ENCODE measurements at regions not wholly inside any gene's neighbourhood (a gene's known extent, or its start where the extent isn't known, plus 50 kb on each side); places are given as distances from the start of the nearest gene placed in this dataset.

GRCh38 chr1:98467586-98467985 lies 193.9 kb upstream of the SNX7 start:
- Histone ChIP-seq H3K27ac (ENCODE audit: extremely low read depth, low read depth, low read length) (no peak overlapping the region), H3K4me3 (ENCODE audit: low read depth, low read length) (no peak overlapping the region), H3K4me1 (ENCODE audit: control insufficient read depth, insufficient read depth, low read length) (no peaks in the 10 kb centered on the region), H3K36me3 (ENCODE audit: control insufficient read depth in 2 of 2, insufficient read depth in 1 of 2, low read length in 2 of 2) (no peaks in the 10 kb centered on the region), H3K9me3 (ENCODE audit: control insufficient read depth, insufficient read depth, low read depth, low read length) (no peaks in the 10 kb centered on the region)
- POLR2A ChIA-PET: no interaction called here
- TF ChIP-seq WT1 (tag by site-specific recombination; IDR thresholded peaks at IDR 0.05) (no peak), ZBTB1 (tag by site-specific recombination; IDR thresholded peaks at IDR 0.05) (no peak), ZNF48 (tag by site-specific recombination; IDR thresholded peaks at IDR 0.05) (no peak), ZNF121 (tag by site-specific recombination; IDR thresholded peaks at IDR 0.05) (no peak), PATZ1 (tag by site-specific recombination; IDR thresholded peaks at IDR 0.05) (no peak)
- CTCF ChIA-PET: interaction anchor here (0.6 to 1.7 kb wide), 21 partner anchors 9 to 1497 kb away, joined by 3 to 10 read pairs (median 3); no protein-coding TSS in a partner anchor

- Histone ChIP-seq H3K4me1 (ENCODE audit: control insufficient read depth, insufficient read depth, low read length) (no peaks in the 10 kb centered on the region), H3K27ac (ENCODE audit: extremely low read depth, low read depth, low read length) (no peak overlapping the region), H3K36me3 (ENCODE audit: control insufficient read depth in 2 of 2, insufficient read depth in 1 of 2, low read length in 2 of 2) (no peaks in the 10 kb centered on the region), H3K9me3 (ENCODE audit: control insufficient read depth, insufficient read depth, low read depth, low read length) (no peaks in the 10 kb centered on the region), H3K4me3 (ENCODE audit: low read depth, low read length) (no peak overlapping the region)
- ChIA-PET CTCF (interaction anchor here (0.7 to 1.4 kb wide), 8 partner anchors 130 to 1497 kb away, joined by 3 to 6 read pairs (median 3); no protein-coding TSS in a partner anchor), POLR2A (no interaction called here)
- no peak for TF ChIP-seq ZNF701 (tag by site-specific recombination; IDR thresholded peaks at IDR 0.05)
Measured at GRCh38 chr1:98467122-98467521, 194.4 kb upstream of the SNX7 start.

- TF ChIP-seq KLF16 (tag by site-specific recombination; IDR thresholded peaks at IDR 0.05) (no peak), ZNF18 (tag by site-specific recombination; IDR thresholded peaks at IDR 0.05) (no peak), ZNF791 (tag by site-specific recombination; IDR thresholded peaks at IDR 0.05) (no peak), ZNF560 (tag by site-specific recombination; IDR thresholded peaks at IDR 0.05; ENCODE audit: borderline replicate concordance) (no peak), ZNF280C (tag by site-specific recombination; IDR thresholded peaks at IDR 0.05) (no peak), ZNF311 (tag by site-specific recombination; IDR thresholded peaks at IDR 0.05; ENCODE audit: borderline replicate concordance) (no peak)
- H3K4me1 ChIP-seq (ENCODE audit: control insufficient read depth, insufficient read depth, low read length): no peaks in the 10 kb centered on the region
- no peaks in the 10 kb centered on the region for H3K9me3 ChIP-seq (ENCODE audit: control insufficient read depth, insufficient read depth, low read depth, low read length)
- no peak overlapping the region for H3K27ac ChIP-seq (ENCODE audit: extremely low read depth, low read depth, low read length)
- no peak overlapping the region for H3K4me3 ChIP-seq (ENCODE audit: low read depth, low read length)
- CTCF ChIA-PET: no interaction called here
- POLR2A ChIA-PET: no interaction called here
- no peaks in the 10 kb centered on the region for H3K36me3 ChIP-seq (ENCODE audit: control insufficient read depth in 2 of 2, insufficient read depth in 1 of 2, low read length in 2 of 2)
Measured at GRCh38 chr1:98461873-98462385, 199.6 kb upstream of the SNX7 start.

GRCh38 chr1:98460136-98460535 lies 201.4 kb upstream of the SNX7 start:
- ChIA-PET CTCF (no interaction called here), POLR2A (no interaction called here)
- H3K9me3 ChIP-seq (ENCODE audit: control insufficient read depth, insufficient read depth, low read depth, low read length): no peaks in the 10 kb centered on the region
- no peak overlapping the region for H3K4me3 ChIP-seq (ENCODE audit: low read depth, low read length)
- no peaks in the 10 kb centered on the region for H3K4me1 ChIP-seq (ENCODE audit: control insufficient read depth, insufficient read depth, low read length)
- no peak overlapping the region for H3K27ac ChIP-seq (ENCODE audit: extremely low read depth, low read depth, low read length)
- no peaks in the 10 kb centered on the region for H3K36me3 ChIP-seq (ENCODE audit: control insufficient read depth in 2 of 2, insufficient read depth in 1 of 2, low read length in 2 of 2)
- TF ChIP-seq REPIN1 (tag by site-specific recombination; IDR thresholded peaks at IDR 0.05; ENCODE audit: low read depth) (no peak), FEZF1 (tag by site-specific recombination; IDR thresholded peaks at IDR 0.05) (no peak), BCL11B (tag by site-specific recombination; IDR thresholded peaks at IDR 0.05; ENCODE audit: low read depth) (no peak), SP7 (tag by site-specific recombination; IDR thresholded peaks at IDR 0.05) (no peak), ZNF558 (tag by site-specific recombination; IDR thresholded peaks at IDR 0.05) (no peak), ZNF544 (tag by site-specific recombination; IDR thresholded peaks at IDR 0.05) (no peak), ZNF433 (tag by site-specific recombination; IDR thresholded peaks at IDR 0.05; ENCODE audit: low read depth) (no peak), ZNF292 (tag by site-specific recombination; IDR thresholded peaks at IDR 0.05; ENCODE audit: borderline replicate concordance, low read depth) (no peak), OSR2 (tag by site-specific recombination; IDR thresholded peaks at IDR 0.05) (no peak), ZNF48 (tag by site-specific recombination; IDR thresholded peaks at IDR 0.05) (no peak)
- TF ChIP-seq, protein P1, sequence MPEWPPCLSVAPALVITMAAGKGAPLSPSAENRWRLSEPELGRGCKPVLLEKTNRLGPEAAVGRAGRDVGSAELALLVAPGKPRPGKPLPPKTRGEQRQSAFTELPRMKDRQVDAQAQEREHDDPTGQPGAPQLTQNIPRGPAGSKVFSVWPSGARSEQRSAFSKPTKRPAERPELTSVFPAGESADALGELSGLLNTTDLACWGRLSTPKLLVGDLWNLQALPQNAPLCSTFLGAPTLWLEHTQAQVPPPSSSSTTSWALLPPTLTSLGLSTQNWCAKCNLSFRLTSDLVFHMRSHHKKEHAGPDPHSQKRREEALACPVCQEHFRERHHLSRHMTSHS (tag by site-specific recombination; IDR thresholded peaks at IDR 0.05): no peak
